OCI-LY1 (cell line): ENCODE measurements at regions not wholly inside any gene's neighbourhood (a gene's known extent, or its start where the extent isn't known, plus 50 kb on each side); places are given as distances from the start of the nearest gene placed in this dataset.

Source experiments
- EZH2 ChIP-seq: fragments of 200-600 bp; sonication (generic), shearing (Covaris generic); IDR thresholded peaks from 2 replicates; pipeline ENCODE4 v1.8.0; 2017; ENCODE audit warnings: borderline replicate concordance, mixed run types, mild to moderate bottlenecking, antibody characterized with exemption, low read length, moderate library complexity, mixed read lengths
- TF ChIP-seq, protein P1 (sequence below): fragments of 200-600 bp; sonication (generic), shearing (Covaris generic); IDR thresholded peaks from 2 replicates; pipeline ENCODE4 v1.5.1; 2017; ENCODE audit warnings: mild to moderate bottlenecking, antibody characterized with exemption, low read length, moderate library complexity, mixed read lengths

DNA sequence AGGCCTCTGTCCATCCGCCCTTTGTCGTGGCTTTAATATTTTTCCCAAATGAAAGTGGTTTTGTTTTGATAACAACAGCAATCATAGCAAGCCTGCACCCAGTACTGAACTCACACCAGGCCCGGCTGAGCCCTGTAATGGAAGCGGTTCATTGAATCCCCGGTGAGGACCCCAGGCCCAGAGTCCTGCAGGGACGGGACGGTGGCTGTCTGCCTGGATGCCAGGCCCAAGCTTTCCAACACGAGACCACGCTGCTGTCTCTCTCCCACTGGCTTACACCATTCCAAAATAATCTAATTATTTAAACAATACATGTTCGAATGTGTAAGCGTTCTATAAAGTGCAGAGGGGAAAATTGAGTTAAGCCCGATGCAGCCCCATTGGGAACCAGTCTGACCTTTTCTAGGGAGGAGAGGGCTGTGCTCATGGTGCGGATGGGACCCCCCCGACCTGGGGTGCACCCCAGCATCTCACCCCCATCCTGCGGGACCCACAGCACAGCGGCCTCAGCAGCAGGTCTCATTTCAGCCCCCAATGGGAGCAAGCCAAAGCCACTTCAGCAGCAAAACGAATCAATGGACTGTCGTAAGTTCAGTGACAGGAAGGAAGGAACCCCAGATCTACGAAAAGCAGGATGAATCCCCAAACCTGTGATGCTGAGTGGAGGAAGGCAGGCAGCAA is 1046.9 kb downstream of the BRD1 start:
- TF ChIP-seq, protein P1, sequence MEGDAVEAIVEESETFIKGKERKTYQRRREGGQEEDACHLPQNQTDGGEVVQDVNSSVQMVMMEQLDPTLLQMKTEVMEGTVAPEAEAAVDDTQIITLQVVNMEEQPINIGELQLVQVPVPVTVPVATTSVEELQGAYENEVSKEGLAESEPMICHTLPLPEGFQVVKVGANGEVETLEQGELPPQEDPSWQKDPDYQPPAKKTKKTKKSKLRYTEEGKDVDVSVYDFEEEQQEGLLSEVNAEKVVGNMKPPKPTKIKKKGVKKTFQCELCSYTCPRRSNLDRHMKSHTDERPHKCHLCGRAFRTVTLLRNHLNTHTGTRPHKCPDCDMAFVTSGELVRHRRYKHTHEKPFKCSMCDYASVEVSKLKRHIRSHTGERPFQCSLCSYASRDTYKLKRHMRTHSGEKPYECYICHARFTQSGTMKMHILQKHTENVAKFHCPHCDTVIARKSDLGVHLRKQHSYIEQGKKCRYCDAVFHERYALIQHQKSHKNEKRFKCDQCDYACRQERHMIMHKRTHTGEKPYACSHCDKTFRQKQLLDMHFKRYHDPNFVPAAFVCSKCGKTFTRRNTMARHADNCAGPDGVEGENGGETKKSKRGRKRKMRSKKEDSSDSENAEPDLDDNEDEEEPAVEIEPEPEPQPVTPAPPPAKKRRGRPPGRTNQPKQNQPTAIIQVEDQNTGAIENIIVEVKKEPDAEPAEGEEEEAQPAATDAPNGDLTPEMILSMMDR, result no peak
- no peak for TF ChIP-seq EZH2
